ENCODE measurements at regions not wholly inside any gene's neighbourhood (a gene's known extent, or its start where the extent isn't known, plus 50 kb on each side); places are given as distances from the start of the nearest gene placed in this dataset.

- TF ChIP-seq CTCF (IDR thresholded peaks at IDR 0.05) = no peak
- no peak for TF ChIP-seq EZH2 (IDR thresholded peaks at IDR 0.05; ENCODE audit: borderline replicate concordance, insufficient read depth, low read depth, low read length, poor library complexity, severe bottlenecking)
These were observed 1316.5 kb downstream of the BRD1 start for GRCh38 chr22:48511211-48511610.
